Uterus (tissue), 2 donors: ENCODE measurements at regions not wholly inside any gene's neighbourhood (a gene's known extent, or its start where the extent isn't known, plus 50 kb on each side); places are given as distances from the start of the nearest gene placed in this dataset.

Experiments
- POLR2A ChIP-seq, 2 donors: fragments of 450-650 bp; IDR thresholded peaks; one replicate each; pipeline ENCODE4 v1.6.1; 2016; ENCODE audit warnings: antibody characterized with exemption in 2 of 2, mild to moderate bottlenecking in 1 of 2, moderate library complexity in 1 of 2
- TF ChIP-seq, protein P1 (sequence below), 4 experiments: fragments of 200-600 bp in 2 of 4; fragments of 450-650 bp in 2 of 4; sonication (generic) in 2 of 4; IDR thresholded peaks; one replicate each; pipeline ENCODE4 v1.5.1; 2016 to 2019; ENCODE audit warnings: antibody characterized with exemption in 4 of 4, mild to moderate bottlenecking in 2 of 4, moderate library complexity in 1 of 4

DNA sequence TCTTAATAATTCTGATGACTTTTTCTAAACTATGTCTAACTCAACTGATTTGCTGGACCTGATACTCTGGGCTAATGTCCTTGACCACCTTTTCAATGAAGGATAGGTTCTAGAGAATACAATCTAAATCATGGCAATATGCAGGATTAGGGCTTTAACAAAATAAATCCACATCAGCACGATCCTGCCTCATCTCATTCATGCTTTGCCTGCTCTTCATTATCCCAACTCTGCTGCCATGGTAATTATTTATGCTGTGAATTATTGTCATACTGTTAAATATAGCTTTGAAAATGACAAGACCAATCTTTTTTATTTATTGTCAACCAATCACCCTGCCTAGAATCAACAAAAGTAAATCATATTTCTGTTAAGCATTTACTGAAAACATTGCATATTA, 2176.7 kb upstream of the AGA start:
- no peak for TF ChIP-seq POLR2A (IDR thresholded peaks at IDR 0.05)
- TF ChIP-seq, protein P1, sequence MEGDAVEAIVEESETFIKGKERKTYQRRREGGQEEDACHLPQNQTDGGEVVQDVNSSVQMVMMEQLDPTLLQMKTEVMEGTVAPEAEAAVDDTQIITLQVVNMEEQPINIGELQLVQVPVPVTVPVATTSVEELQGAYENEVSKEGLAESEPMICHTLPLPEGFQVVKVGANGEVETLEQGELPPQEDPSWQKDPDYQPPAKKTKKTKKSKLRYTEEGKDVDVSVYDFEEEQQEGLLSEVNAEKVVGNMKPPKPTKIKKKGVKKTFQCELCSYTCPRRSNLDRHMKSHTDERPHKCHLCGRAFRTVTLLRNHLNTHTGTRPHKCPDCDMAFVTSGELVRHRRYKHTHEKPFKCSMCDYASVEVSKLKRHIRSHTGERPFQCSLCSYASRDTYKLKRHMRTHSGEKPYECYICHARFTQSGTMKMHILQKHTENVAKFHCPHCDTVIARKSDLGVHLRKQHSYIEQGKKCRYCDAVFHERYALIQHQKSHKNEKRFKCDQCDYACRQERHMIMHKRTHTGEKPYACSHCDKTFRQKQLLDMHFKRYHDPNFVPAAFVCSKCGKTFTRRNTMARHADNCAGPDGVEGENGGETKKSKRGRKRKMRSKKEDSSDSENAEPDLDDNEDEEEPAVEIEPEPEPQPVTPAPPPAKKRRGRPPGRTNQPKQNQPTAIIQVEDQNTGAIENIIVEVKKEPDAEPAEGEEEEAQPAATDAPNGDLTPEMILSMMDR (IDR thresholded peaks at IDR 0.05): no peak
